Thymus (tissue), 11 donors: ENCODE measurements at regions not wholly inside any gene's neighbourhood (a gene's known extent, or its start where the extent isn't known, plus 50 kb on each side); places are given as distances from the start of the nearest gene placed in this dataset.

ENCODE experiments used
- DNase-seq, 9 donors: peaks; one replicate each; pipeline ENCODE4 v3.0.0-alpha.2; 2013; ENCODE audit warnings: low spot score in 9 of 9, low read depth in 6 of 9, missing footprints in 1 of 9
- H3K27ac ChIP-seq, 2 donors: one replicate each; pipeline ENCODE4 v1.5.1; 2013; ENCODE audit warnings: control low read depth in 1 of 2, low read depth in 1 of 2, low read length in 1 of 2, mild to moderate bottlenecking in 1 of 2, moderate library complexity in 1 of 2
- H3K27me3 ChIP-seq, 2 donors: one replicate each; pipeline ENCODE4 v1.5.1; 2013; ENCODE audit warnings: low read length in 1 of 2; ENCODE audit not compliant: control insufficient read depth in 2 of 2, insufficient read depth in 1 of 2
- H3K36me3 ChIP-seq, 2 donors: one replicate each; pipeline ENCODE4 v1.5.1; 2013; ENCODE audit warnings: low read length in 1 of 2, mild to moderate bottlenecking in 1 of 2, moderate library complexity in 1 of 2; ENCODE audit not compliant: control insufficient read depth in 2 of 2, insufficient read depth in 2 of 2
- H3K4me1 ChIP-seq, 2 donors: one replicate each; pipeline ENCODE4 v1.5.1; 2013; ENCODE audit warnings: low read length in 2 of 2; ENCODE audit not compliant: control insufficient read depth in 2 of 2, insufficient read depth in 2 of 2
- H3K4me3 ChIP-seq, 2 donors: one replicate each; pipeline ENCODE4 v1.5.1; 2013; ENCODE audit warnings: low read length in 2 of 2, control low read depth in 1 of 2, mild to moderate bottlenecking in 1 of 2
- H3K9me3 ChIP-seq, 2 donors: one replicate each; pipeline ENCODE4 v1.5.1; 2013; ENCODE audit warnings: low read length in 1 of 2, mild to moderate bottlenecking in 1 of 2; ENCODE audit not compliant: control insufficient read depth in 2 of 2, insufficient read depth in 1 of 2
- WGBS: extraction: QIAGEN DNeasy Blood & Tissue Kit; methylation state at CpG from one replicate; pipeline ENCODE4 v1.1.7; 2013; 5-methylcytosine and 5-hydroxymethylcytosine counted together
- donor health status: healthy.

DNA sequence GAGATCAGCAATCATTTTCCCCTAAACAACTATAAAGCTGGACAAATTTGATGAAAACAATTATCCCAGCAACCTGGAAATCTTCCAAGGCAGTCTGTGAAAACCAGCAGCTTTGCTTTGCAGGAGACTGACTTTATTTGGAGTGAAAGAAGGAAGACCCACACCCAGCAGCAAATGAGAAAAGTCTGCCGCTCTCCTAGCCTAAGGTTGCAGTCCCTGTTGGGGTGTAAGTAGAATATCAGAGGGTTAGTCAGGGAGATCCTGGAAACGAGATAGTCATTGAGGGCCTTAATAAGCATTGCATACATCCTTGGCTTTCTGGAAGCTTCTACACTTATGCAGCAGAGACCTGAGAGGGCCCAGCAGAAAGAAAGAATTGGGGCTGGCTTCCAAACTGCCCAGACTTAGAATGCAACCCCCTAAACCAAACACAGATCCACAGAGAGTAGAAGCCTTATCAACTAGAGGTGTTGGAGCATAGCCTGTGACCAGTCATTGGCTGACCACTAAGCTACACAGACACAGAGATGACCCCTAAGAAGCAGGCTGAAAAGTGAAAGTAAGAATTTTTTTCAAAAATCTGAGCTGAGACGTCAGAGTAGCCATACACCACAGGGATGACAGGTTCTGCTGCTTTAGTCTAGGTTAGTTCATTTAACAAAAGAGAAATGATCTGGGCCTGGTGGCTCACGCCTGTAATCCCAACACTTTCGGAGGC lies 98.3 kb downstream of the LYPLAL1 start:
- Histone ChIP-seq H3K27me3 (no peaks in the 10 kb centered on the region), H3K9me3 (no peaks in the 10 kb centered on the region), H3K36me3 (no peaks in the 10 kb centered on the region), H3K27ac (no peak overlapping the region), H3K4me3 (no peak overlapping the region), H3K4me1 (no peaks in the 10 kb centered on the region)
- WGBS: 93% methylated on average over 5 of the region's 5 CpGs
- DNase-seq: no peak

DNA sequence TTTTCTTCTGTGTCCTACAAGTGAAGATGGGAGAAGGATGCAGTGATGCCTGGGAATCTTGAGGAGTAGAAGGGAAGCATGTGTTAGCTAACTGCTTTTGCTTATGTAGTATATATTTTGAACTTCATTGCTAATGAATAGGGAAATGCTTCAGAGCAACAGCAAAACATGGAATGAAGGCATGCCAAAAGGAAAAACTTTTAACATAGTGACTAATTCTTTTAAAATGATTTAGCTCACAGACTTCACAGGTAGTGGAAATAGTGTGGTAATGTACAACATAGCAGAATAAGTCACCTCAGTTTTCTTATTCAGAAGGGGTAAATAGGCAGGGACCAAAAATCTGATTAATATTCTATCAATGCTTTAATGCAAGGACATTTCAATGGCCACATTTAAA lies 95.5 kb downstream of the LYPLAL1 start:
- H3K36me3 ChIP-seq: no peaks in the 10 kb centered on the region
- H3K27me3 ChIP-seq: no peaks in the 10 kb centered on the region
- DNase-seq: no peak
- no peaks in the 10 kb centered on the region for H3K4me1 ChIP-seq
- H3K9me3 ChIP-seq: no peaks in the 10 kb centered on the region
- no peak overlapping the region for H3K4me3 ChIP-seq
- no peak overlapping the region for H3K27ac ChIP-seq

DNA sequence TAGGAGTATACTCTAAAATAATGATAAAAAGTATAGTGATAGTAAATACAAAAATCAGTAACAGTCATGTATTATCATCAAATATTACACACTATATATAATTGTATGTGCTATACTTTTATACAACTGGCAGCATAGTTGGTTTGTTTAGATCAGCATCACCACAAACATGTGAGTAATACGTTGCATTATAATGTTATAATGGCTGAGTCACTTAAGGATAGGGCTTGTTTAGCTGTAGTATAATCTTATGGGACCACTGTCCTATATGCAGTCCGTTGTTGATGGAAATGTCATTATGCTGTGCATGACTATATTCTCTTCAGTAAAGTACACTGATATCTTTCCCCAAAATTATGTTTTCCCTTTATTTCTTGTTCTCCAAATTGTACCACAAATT lies 92.8 kb downstream of the LYPLAL1 start:
- Histone ChIP-seq H3K36me3 (no peaks in the 10 kb centered on the region), H3K4me3 (no peak overlapping the region), H3K4me1 (no peaks in the 10 kb centered on the region), H3K27me3 (no peaks in the 10 kb centered on the region), H3K9me3 (no peaks in the 10 kb centered on the region), H3K27ac (no peak overlapping the region)
- WGBS: 93% methylated on average over 2 of the region's 2 CpGs
- DNase-seq: no peak

DNA sequence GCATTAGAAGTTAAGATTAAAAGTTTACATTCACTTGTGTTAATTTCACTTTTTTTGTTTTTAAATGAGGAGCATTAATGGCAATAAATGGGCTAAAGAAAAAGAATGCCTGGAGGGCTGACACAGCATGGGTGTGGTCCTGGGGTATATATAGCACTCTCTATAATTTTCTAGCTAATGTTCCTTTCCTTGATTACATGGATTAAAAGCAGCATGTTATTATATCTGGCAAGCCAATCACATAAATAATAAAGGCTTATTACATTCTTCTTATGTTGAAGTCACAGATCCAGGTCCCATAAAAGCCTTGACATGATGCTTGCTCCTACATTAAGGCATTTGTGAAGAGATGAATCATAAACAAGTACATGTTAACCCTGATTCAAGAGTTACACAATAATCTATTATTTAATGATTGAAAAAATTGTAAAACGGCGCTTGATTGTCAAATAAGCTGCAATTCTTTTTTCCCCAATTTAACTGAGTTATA lies 91.4 kb downstream of the LYPLAL1 start:
- no peak for DNase-seq
- WGBS: over 99% methylated on average over 2 of the region's 2 CpGs

DNA sequence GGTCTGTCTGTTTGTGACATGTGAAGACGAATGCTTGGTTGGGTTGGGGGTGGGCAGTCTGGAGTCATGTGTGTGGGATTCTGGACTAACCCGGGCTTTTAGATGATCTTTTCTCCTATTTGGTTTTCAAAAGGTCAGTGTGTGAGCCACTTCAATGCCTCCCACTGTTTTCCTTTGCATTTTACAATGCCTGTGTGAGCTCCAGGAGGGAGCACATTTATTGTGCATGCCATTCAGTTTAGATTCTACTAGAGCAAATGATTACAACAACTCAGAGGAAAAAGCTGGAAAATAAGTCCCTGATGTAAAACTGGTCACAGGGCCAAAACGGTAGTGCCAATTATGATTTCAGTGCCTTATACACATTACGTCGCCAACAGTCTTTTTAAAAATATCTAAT lies 90.9 kb downstream of the LYPLAL1 start:
- H3K27me3 ChIP-seq: no peaks in the 10 kb centered on the region
- no peaks in the 10 kb centered on the region for H3K4me1 ChIP-seq
- no peak overlapping the region for H3K4me3 ChIP-seq
- no peaks in the 10 kb centered on the region for H3K36me3 ChIP-seq
- no peaks in the 10 kb centered on the region for H3K9me3 ChIP-seq
- DNase-seq: no peak
- WGBS: 81% methylated on average over 5 of the region's 5 CpGs
- no peak overlapping the region for H3K27ac ChIP-seq

More for the DNA sequence above, 91.4 kb downstream of the LYPLAL1 start:
- H3K27me3 ChIP-seq: no peaks in the 10 kb centered on the region
- no peaks in the 10 kb centered on the region for H3K9me3 ChIP-seq
- H3K27ac ChIP-seq: no peak overlapping the region
- H3K4me3 ChIP-seq: no peak overlapping the region
- H3K36me3 ChIP-seq: no peaks in the 10 kb centered on the region
- H3K4me1 ChIP-seq: no peaks in the 10 kb centered on the region
